HEK293 (cell line): ENCODE measurements at regions not wholly inside any gene's neighbourhood (a gene's known extent, or its start where the extent isn't known, plus 50 kb on each side); places are given as distances from the start of the nearest gene placed in this dataset.

Experiments
- CTCF ChIA-PET: fragments of 350-600 bp; formaldehyde crosslinking; extraction: SDS; loops from one replicate; lab custom pipeline; 2021; ENCODE audit warnings: antibody characterized with exemption; lab: Yijun Ruan, JAX
- POLR2A ChIA-PET: fragments of 300-600 bp; formaldehyde crosslinking; extraction: SDS; loops from one replicate; lab custom pipeline; 2020; ENCODE audit warnings: antibody characterized with exemption, inconsistent platforms; lab: Yijun Ruan, JAX
- H3K27ac ChIP-seq: fragments of 200-500 bp; sonication (Bioruptor generic); 2 replicates; pipeline ENCODE4 v1.5.1; 2014; ENCODE audit warnings: low read depth, low read length, control low read depth, inconsistent platforms; ENCODE audit errors: extremely low read depth
- H3K36me3 ChIP-seq, 2 experiments: fragments of 200-500 bp in 1 of 2; sonication (Bioruptor generic) in 1 of 2; 1 replicate in 1 of 2; 2 replicates in 1 of 2; pipeline ENCODE4 v1.5.1; 2014 to 2017; ENCODE audit warnings: inconsistent platforms in 2 of 2, low read length in 2 of 2; ENCODE audit not compliant: control insufficient read depth in 2 of 2, insufficient read depth in 1 of 2
- H3K4me1 ChIP-seq: fragments of 200-500 bp; sonication (Bioruptor generic); 2 replicates; pipeline ENCODE4 v1.5.1; 2014; ENCODE audit warnings: mild to moderate bottlenecking, low read length, inconsistent platforms; ENCODE audit not compliant: control insufficient read depth, insufficient read depth
- H3K4me3 ChIP-seq: 2 replicates; pipeline ENCODE4 v1.5.1; 2011; ENCODE audit warnings: low read depth, mild to moderate bottlenecking, control low read depth, low read length, moderate library complexity
- H3K9me3 ChIP-seq: fragments of 200-500 bp; sonication (Bioruptor generic); 2 replicates; pipeline ENCODE4 v1.5.1; 2014; ENCODE audit warnings: low read depth, low read length, inconsistent platforms; ENCODE audit not compliant: control insufficient read depth, insufficient read depth
- CTCF ChIP-seq: fragments of 450-650 bp; formaldehyde crosslinking; IDR thresholded peaks from 2 replicates; pipeline ENCODE4 v1.5.1; 2016; ENCODE audit warnings: missing biosample characterization, missing genetic modification characterization
- FEZF1 ChIP-seq: fragments of 450-650 bp; formaldehyde crosslinking; IDR thresholded peaks from 2 replicates; pipeline ENCODE4 v1.5.1; 2016; ENCODE audit warnings: missing biosample characterization, missing genetic modification characterization
- HIC1 ChIP-seq: fragments of 450-650 bp; formaldehyde crosslinking; IDR thresholded peaks from 2 replicates; pipeline ENCODE4 v1.5.1; 2016; ENCODE audit warnings: missing biosample characterization, missing genetic modification characterization
- KLF1 ChIP-seq: fragments of 450-650 bp; formaldehyde crosslinking; IDR thresholded peaks from 2 replicates; pipeline ENCODE4 v1.5.1; 2016; ENCODE audit warnings: missing biosample characterization, missing genetic modification characterization
- MYNN ChIP-seq: fragments of 450-650 bp; formaldehyde crosslinking; IDR thresholded peaks from 2 replicates; pipeline ENCODE4 v1.5.1; 2016; ENCODE audit warnings: missing biosample characterization, missing genetic modification characterization, borderline replicate concordance
- TCF7L2 ChIP-seq: IDR thresholded peaks from 2 replicates; pipeline ENCODE4 v1.6.1; 2011; ENCODE audit warnings: low read depth, mild to moderate bottlenecking, inconsistent platforms, low read length, moderate library complexity, borderline replicate concordance
- ZIC2 ChIP-seq: fragments of 450-650 bp; formaldehyde crosslinking; IDR thresholded peaks from 2 replicates; pipeline ENCODE4 v1.5.1; 2016; ENCODE audit warnings: missing biosample characterization, missing genetic modification characterization
- ZNF10 ChIP-seq: fragments of 450-650 bp; formaldehyde crosslinking; IDR thresholded peaks from 2 replicates; pipeline ENCODE4 v1.5.1; 2017; ENCODE audit warnings: missing biosample characterization, missing genetic modification characterization
- ZNF132 ChIP-seq: fragments of 450-650 bp; formaldehyde crosslinking; IDR thresholded peaks from 2 replicates; pipeline ENCODE4 v1.5.1; 2017; ENCODE audit warnings: missing biosample characterization, missing genetic modification characterization, borderline replicate concordance
- ZNF133 ChIP-seq: fragments of 450-650 bp; formaldehyde crosslinking; IDR thresholded peaks from 2 replicates; pipeline ENCODE4 v1.5.1; 2016; ENCODE audit warnings: missing biosample characterization, missing genetic modification characterization
- ZNF146 ChIP-seq: fragments of 450-650 bp; formaldehyde crosslinking; IDR thresholded peaks from 2 replicates; pipeline ENCODE4 v1.5.1; 2016; ENCODE audit warnings: missing biosample characterization, missing genetic modification characterization
- ZNF157 ChIP-seq: fragments of 450-650 bp; formaldehyde crosslinking; IDR thresholded peaks from 2 replicates; pipeline ENCODE4 v1.5.1; 2016; ENCODE audit warnings: missing biosample characterization, missing genetic modification characterization
- ZNF239 ChIP-seq: fragments of 450-650 bp; formaldehyde crosslinking; IDR thresholded peaks from 2 replicates; pipeline ENCODE4 v1.5.1; 2016; ENCODE audit warnings: missing biosample characterization, missing genetic modification characterization
- ZNF280C ChIP-seq: fragments of 450-650 bp; formaldehyde crosslinking; IDR thresholded peaks from 2 replicates; pipeline ENCODE4 v1.5.1; 2016; ENCODE audit warnings: missing biosample characterization, missing genetic modification characterization
- ZNF416 ChIP-seq: fragments of 450-650 bp; formaldehyde crosslinking; IDR thresholded peaks from 2 replicates; pipeline ENCODE4 v1.5.1; 2016; ENCODE audit warnings: missing biosample characterization, missing genetic modification characterization
- ZNF433 ChIP-seq: fragments of 450-650 bp; formaldehyde crosslinking; IDR thresholded peaks from 2 replicates; pipeline ENCODE4 v1.5.1; 2016; ENCODE audit warnings: missing biosample characterization, missing genetic modification characterization, low read depth
- ZNF488 ChIP-seq: fragments of 450-650 bp; formaldehyde crosslinking; IDR thresholded peaks from 2 replicates; pipeline ENCODE4 v1.5.1; 2016; ENCODE audit warnings: missing biosample characterization, missing genetic modification characterization
- ZNF677 ChIP-seq: fragments of 450-650 bp; IDR thresholded peaks from 2 replicates; pipeline ENCODE4 v1.5.0; 2018; ENCODE audit warnings: missing biosample characterization, mild to moderate bottlenecking, missing genetic modification characterization, moderate library complexity
- ZNF76 ChIP-seq: fragments of 450-650 bp; formaldehyde crosslinking; IDR thresholded peaks from 2 replicates; pipeline ENCODE4; 2016; ENCODE audit warnings: low read depth, missing biosample characterization, missing genetic modification characterization, borderline replicate concordance
- ZSCAN30 ChIP-seq: fragments of 450-650 bp; IDR thresholded peaks from 2 replicates; pipeline ENCODE4 v1.5.1; 2018; ENCODE audit warnings: missing biosample characterization, mild to moderate bottlenecking, missing genetic modification characterization, moderate library complexity
- TF ChIP-seq, protein P1 (sequence below): fragments of 450-650 bp; IDR thresholded peaks from 2 replicates; pipeline ENCODE4 v1.5.1; 2018; ENCODE audit warnings: missing biosample characterization, mild to moderate bottlenecking, missing genetic modification characterization
- TF ChIP-seq, protein P2 (sequence below): fragments of 450-650 bp; formaldehyde crosslinking; IDR thresholded peaks from 2 replicates; pipeline ENCODE4 v1.5.1; 2016; ENCODE audit warnings: missing biosample characterization, missing genetic modification characterization

DNA sequence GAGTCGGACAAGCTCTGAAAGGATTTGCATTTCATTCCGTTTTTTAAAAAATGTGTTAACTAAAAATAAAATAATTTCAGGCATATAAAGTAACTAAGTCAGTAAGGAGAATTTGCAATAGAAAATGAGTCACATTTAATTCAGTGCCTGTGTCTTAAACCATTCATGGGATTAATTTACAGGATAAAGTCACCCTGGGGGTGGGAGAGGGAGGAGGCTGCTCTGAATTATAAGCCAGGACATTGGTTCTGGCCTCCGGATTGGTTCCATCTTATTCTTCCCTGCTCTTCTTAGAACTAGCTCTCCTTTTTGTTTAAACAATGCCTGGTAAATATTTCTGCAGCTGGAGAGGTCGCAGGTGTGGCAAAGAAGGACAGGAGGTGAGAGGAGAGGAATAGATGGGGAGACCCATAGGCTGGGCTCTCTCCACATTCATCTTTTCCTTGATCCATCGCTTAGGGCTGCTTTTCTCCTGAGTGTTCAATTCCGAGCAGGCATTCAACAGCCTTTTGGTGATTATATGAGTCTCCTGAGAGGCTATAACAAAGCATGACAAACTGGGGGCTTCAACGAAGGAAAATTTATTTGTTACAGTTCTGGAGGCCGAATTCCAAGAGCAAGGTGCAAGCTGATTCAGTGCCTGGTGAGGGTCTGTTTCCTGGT, 319.2 kb downstream of the PHKB start:
- no peak overlapping the region for H3K27ac ChIP-seq
- no peaks in the 10 kb centered on the region for H3K36me3 ChIP-seq
- ChIA-PET CTCF (no interaction called here), POLR2A (no interaction called here)
- H3K4me3 ChIP-seq = no peak overlapping the region
- H3K9me3 ChIP-seq = no peaks in the 10 kb centered on the region
- H3K4me1 ChIP-seq = no peaks in the 10 kb centered on the region
- TF ChIP-seq ZNF239 (tag by site-specific recombination) (no peak), ZNF133 (no peak), ZNF10 (no peak), KLF1 (tag by site-specific recombination) (no peak), ZNF146 (no peak), FEZF1 (tag by site-specific recombination) (no peak), ZNF157 (tag by site-specific recombination) (no peak), ZNF76 (tag by site-specific recombination) (no peak)
- TF ChIP-seq, all 188 proteins: peak for 0

- POLR2A ChIA-PET = no interaction called here
- CTCF ChIA-PET = no interaction called here
- Histone ChIP-seq H3K36me3 (no peaks in the 10 kb centered on the region), H3K4me1 (no peaks in the 10 kb centered on the region)
- TF ChIP-seq ZNF132 (no peak), MYNN (tag by site-specific recombination) (no peak), ZIC2 (tag by site-specific recombination) (no peak), CTCF (no peak), ZSCAN30 (tag by site-specific recombination) (no peak), ZNF239 (tag by site-specific recombination) (no peak), HIC1 (tag by site-specific recombination) (no peak), ZNF488 (tag by site-specific recombination) (no peak), ZNF416 (tag by site-specific recombination) (no peak), ZNF677 (tag by site-specific recombination) (no peak), ZNF433 (tag by site-specific recombination) (no peak), TCF7L2 (no peak), ZNF280C (no peak)
- TF ChIP-seq, protein P1, sequence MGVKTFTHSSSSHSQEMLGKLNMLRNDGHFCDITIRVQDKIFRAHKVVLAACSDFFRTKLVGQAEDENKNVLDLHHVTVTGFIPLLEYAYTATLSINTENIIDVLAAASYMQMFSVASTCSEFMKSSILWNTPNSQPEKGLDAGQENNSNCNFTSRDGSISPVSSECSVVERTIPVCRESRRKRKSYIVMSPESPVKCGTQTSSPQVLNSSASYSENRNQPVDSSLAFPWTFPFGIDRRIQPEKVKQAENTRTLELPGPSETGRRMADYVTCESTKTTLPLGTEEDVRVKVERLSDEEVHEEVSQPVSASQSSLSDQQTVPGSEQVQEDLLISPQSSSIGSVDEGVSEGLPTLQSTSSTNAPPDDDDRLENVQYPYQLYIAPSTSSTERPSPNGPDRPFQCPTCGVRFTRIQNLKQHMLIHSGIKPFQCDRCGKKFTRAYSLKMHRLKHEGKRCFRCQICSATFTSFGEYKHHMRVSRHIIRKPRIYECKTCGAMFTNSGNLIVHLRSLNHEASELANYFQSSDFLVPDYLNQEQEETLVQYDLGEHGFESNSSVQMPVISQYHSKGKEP (tag by site-specific recombination) = no peak
- TF ChIP-seq, protein P2, sequence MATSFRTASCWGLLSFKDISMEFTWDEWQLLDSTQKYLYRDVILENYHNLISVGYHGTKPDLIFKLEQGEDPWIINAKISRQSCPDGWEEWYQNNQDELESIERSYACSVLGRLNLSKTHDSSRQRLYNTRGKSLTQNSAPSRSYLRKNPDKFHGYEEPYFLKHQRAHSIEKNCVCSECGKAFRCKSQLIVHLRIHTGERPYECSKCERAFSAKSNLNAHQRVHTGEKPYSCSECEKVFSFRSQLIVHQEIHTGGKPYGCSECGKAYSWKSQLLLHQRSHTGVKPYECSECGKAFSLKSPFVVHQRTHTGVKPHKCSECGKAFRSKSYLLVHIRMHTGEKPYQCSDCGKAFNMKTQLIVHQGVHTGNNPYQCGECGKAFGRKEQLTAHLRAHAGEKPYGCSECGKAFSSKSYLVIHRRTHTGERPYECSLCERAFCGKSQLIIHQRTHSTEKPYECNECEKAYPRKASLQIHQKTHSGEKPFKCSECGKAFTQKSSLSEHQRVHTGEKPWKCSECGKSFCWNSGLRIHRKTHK (tag by site-specific recombination) = no peak
- TF ChIP-seq, all 188 proteins: peak for 0
- H3K9me3 ChIP-seq = no peaks in the 10 kb centered on the region
- no peak overlapping the region for H3K4me3 ChIP-seq
- no peak overlapping the region for H3K27ac ChIP-seq
Measured at GRCh38 chr16:47779201-47780016, 318.3 kb downstream of the PHKB start.
